GM12878 (cell line): ENCODE measurements at regions not wholly inside any gene's neighbourhood (a gene's known extent, or its start where the extent isn't known, plus 50 kb on each side); places are given as distances from the start of the nearest gene placed in this dataset.

ENCODE experiments used
- ATAC-seq: fragments of 200-7000 bp; cut with Tn5 transposase; 3 replicates; pipeline ENCODE4 v1.9.1; 2020; ENCODE audit warnings: mild to moderate bottlenecking, moderate library complexity
- BruUV-seq: library from RNA; stranded (reverse); fragments of 400-500 nt; replicated peaks from 2 replicates; lab custom pipeline; 2021; lab: Mats Ljungman, UMichigan
- CTCF ChIA-PET: fragments of 300-600 bp; sonication (Branson Sonifier 250); formaldehyde crosslinking; extraction: SDS; loops from one replicate; lab custom pipeline; 2021; ENCODE audit warnings: inconsistent platforms; lab: Yijun Ruan, JAX
- POLR2A ChIA-PET: fragments of 350-600 bp; formaldehyde crosslinking; extraction: SDS; loops from one replicate; lab custom pipeline; 2021; ENCODE audit warnings: inconsistent platforms; lab: Charles Lee
- RAD21 ChIA-PET: fragments of 300-600 bp; sonication (Branson Sonifier 250); formaldehyde crosslinking; loops from one replicate; lab custom pipeline; 2023; ENCODE audit warnings: antibody characterized with exemption; ENCODE audit not compliant: unreplicated experiment; lab: Charles Lee
- SMC1A ChIA-PET: fragments of 300-600 bp; sonication (Branson Sonifier 250); formaldehyde crosslinking; loops from one replicate; lab custom pipeline; 2023; ENCODE audit not compliant: unreplicated experiment, uncharacterized antibody; lab: Charles Lee
- DNase-seq: peaks from one replicate; pipeline ENCODE4 v3.0.0-alpha.2; 2011; ENCODE audit warnings: low read depth, low spot score
- FAIRE-seq: peaks from 3 replicates; lab custom pipeline; 2011; peaks lifted over from hg19 to GRCh38; lab: Jason Lieb, UNC
- H2AFZ ChIP-seq: 2 replicates; pipeline ENCODE4 v1.6.0; 2011; ENCODE audit warnings: low read depth, low read length, control low read depth; ENCODE audit not compliant: control insufficient read depth
- H3K27ac ChIP-seq: 2 replicates; pipeline ENCODE4 v1.5.1; 2011; ENCODE audit warnings: control low read depth; ENCODE audit not compliant: control insufficient read depth, insufficient read depth
- H3K27me3 ChIP-seq, 2 experiments: replicated peaks in 1 of 2; 2 replicates each; pipeline versions ENCODE4 v1.6.0 to v1.6.1; 2011; ENCODE audit warnings: low read length in 1 of 2; ENCODE audit not compliant: control insufficient read depth in 2 of 2, insufficient read depth in 2 of 2
- H3K36me3 ChIP-seq, 2 experiments: 2 replicates each; pipeline ENCODE4 v1.5.1; 2011; ENCODE audit warnings: low read length in 1 of 2; ENCODE audit not compliant: control insufficient read depth in 2 of 2, insufficient read depth in 2 of 2
- H3K4me1 ChIP-seq: 2 replicates; pipeline ENCODE4 v1.6.1; 2011; ENCODE audit warnings: mild to moderate bottlenecking, low read length, moderate library complexity, mixed read lengths; ENCODE audit not compliant: control insufficient read depth, insufficient read depth
- H3K4me2 ChIP-seq: 2 replicates; pipeline ENCODE4 v1.6.0; 2011; ENCODE audit warnings: control low read depth; ENCODE audit not compliant: control insufficient read depth, insufficient read depth
- H3K4me3 ChIP-seq: fragments of 200-600 bp; sonication (generic); 2 replicates; pipeline ENCODE4 v1.5.1; 2016
- H3K79me2 ChIP-seq: 2 replicates; pipeline ENCODE4 v1.6.0; 2011; ENCODE audit warnings: low read length; ENCODE audit not compliant: control insufficient read depth, insufficient read depth
- H3K9ac ChIP-seq: 2 replicates; pipeline ENCODE4 v1.8.0; 2011; ENCODE audit warnings: low read length, control low read depth, mixed read lengths; ENCODE audit not compliant: control insufficient read depth, insufficient read depth
- H3K9me3 ChIP-seq: replicated peaks from 3 replicates; pipeline ENCODE4 v1.5.1; 2011; ENCODE audit warnings: mild to moderate bottlenecking, low read length; ENCODE audit not compliant: control insufficient read depth, insufficient read depth
- H4K20me1 ChIP-seq: 2 replicates; pipeline ENCODE4 v1.6.0; 2011; ENCODE audit not compliant: control insufficient read depth, insufficient read depth
- BCL11A ChIP-seq: IDR thresholded peaks from 2 replicates; pipeline ENCODE4 v1.6.1; 2011; ENCODE audit warnings: low read depth, low read length
- BRCA1 ChIP-seq: IDR thresholded peaks from 2 replicates; pipeline ENCODE4 v1.6.1; 2011; ENCODE audit warnings: low read depth, low read length, improper control_type of control experiment
- CREB1 ChIP-seq: IDR thresholded peaks from 2 replicates; pipeline ENCODE4 v1.6.1; 2012; ENCODE audit warnings: low read depth, mild to moderate bottlenecking, inconsistent platforms
- KDM1A ChIP-seq: fragments of 200-600 bp; sonication (generic); IDR thresholded peaks from 2 replicates; pipeline ENCODE4 v1.6.1; 2016; ENCODE audit warnings: borderline replicate concordance
- KLF5 ChIP-seq: fragments of 450-650 bp; IDR thresholded peaks from 2 replicates; pipeline ENCODE4 v1.6.1; 2014; ENCODE audit warnings: mild to moderate bottlenecking; ENCODE audit not compliant: partially characterized antibody
- NR2F1 ChIP-seq: fragments of 450-650 bp; conservative IDR thresholded peaks from 2 replicates; pipeline ENCODE4 v1.6.1; 2017; ENCODE audit warnings: mild to moderate bottlenecking
- PBX3 ChIP-seq: IDR thresholded peaks from 2 replicates; pipeline ENCODE4 v1.6.1; 2011; ENCODE audit warnings: mild to moderate bottlenecking, low read depth, low read length, moderate library complexity; ENCODE audit not compliant: insufficient replicate concordance
- PML ChIP-seq: IDR thresholded peaks from 2 replicates; pipeline ENCODE4 v1.6.1; 2012; ENCODE audit warnings: low read length, inconsistent platforms
- RFX5 ChIP-seq: IDR thresholded peaks from 2 replicates; pipeline ENCODE4 v1.6.1; 2011; ENCODE audit warnings: low read depth, low read length, improper control_type of control experiment
- RUNX3 ChIP-seq: IDR thresholded peaks from 2 replicates; pipeline ENCODE4 v1.6.1; 2012; ENCODE audit warnings: low read length, inconsistent platforms
- SREBF2 ChIP-seq: IDR thresholded peaks from 2 replicates; pipeline ENCODE4 v1.6.1; 2012; ENCODE audit warnings: mild to moderate bottlenecking, low read length
- STAT3 ChIP-seq: IDR thresholded peaks from 2 replicates; pipeline ENCODE4 v1.6.1; 2011; ENCODE audit warnings: low read depth, low read length, improper control_type of control experiment
- SUZ12 ChIP-seq: fragments of 200-600 bp; sonication (generic); IDR thresholded peaks from one replicate; pipeline ENCODE4 v1.6.1; 2018; ENCODE audit warnings: antibody characterized with exemption, mild to moderate bottlenecking; ENCODE audit not compliant: unreplicated experiment
- TCF7 ChIP-seq: IDR thresholded peaks from 2 replicates; pipeline ENCODE4 v1.6.1; 2014; ENCODE audit warnings: antibody characterized with exemption, borderline replicate concordance
- ZNF217 ChIP-seq: fragments of 450-650 bp; IDR thresholded peaks from 2 replicates; pipeline ENCODE4 v1.6.1; 2017; ENCODE audit warnings: antibody characterized with exemption, mild to moderate bottlenecking
- ZNF622 ChIP-seq: fragments of 450-650 bp; IDR thresholded peaks from 2 replicates; pipeline ENCODE4 v1.6.1; 2017; ENCODE audit warnings: mild to moderate bottlenecking, inconsistent platforms
- WGBS: methylation state at CpG from one replicate; pipeline ENCODE4 v1.1.6; 2016; ENCODE audit warnings: low lambda C conversion rate; ENCODE audit not compliant: insufficient replicate concordance, insufficient coverage; ENCODE audit errors: missing lambda C conversion rate; 5-methylcytosine and 5-hydroxymethylcytosine counted together
- in situ Hi-C: fragments of 300-500 bp; cut with MboI; formaldehyde crosslinking; loops from 9 replicates; pipeline ENCODE4 v1.14.3; 2018; ENCODE audit warnings: mixed read lengths
- intact Hi-C: fragments of 100-400 bp; cut with micrococcal nuclease; formaldehyde crosslinking; loops from one replicate; pipeline ENCODE4 v1.14.2; 2022; ENCODE audit not compliant: unreplicated experiment

GRCh38 chr12:24756479-24757024 is 192.3 kb downstream of the BCAT1 start (continued):
- TF ChIP-seq BCL11A: no peak
- TF ChIP-seq RFX5: no peak
- no peak for TF ChIP-seq CREB1
- no peak for TF ChIP-seq STAT3

GRCh38 chr12:24754690-24755638 is 193.9 kb downstream of the BCAT1 start:
- DNase-seq (no peak), ATAC-seq (no peak), FAIRE-seq (no peak)
- Histone ChIP-seq H3K36me3 (no peaks in the 10 kb centered on the region), H3K4me2 (no peak overlapping the region), H3K9ac (no peak overlapping the region), H3K4me3 (no peak overlapping the region), H2AFZ (no peak overlapping the region), H3K4me1 (no peaks in the 10 kb centered on the region), H4K20me1 (no peaks in the 10 kb centered on the region), H3K79me2 (no peaks in the 10 kb centered on the region), H3K27me3 (peaks cover 0 to 4% of the 10 kb centered on the region in 2 experiments; a peak in 2 of 4 replicates), H3K27ac (no peak overlapping the region), H3K9me3 (no peaks in the 10 kb centered on the region)
- in situ Hi-C loops (no loop called here), intact Hi-C loops (no loop called here)
- TF ChIP-seq PML (no peak), RUNX3 (no peak), PBX3 (no peak), SUZ12 (no peak), NR2F1 (no peak), SREBF2 (no peak), KLF5 (no peak), TCF7 (no peak), BRCA1 (no peak), ZNF622 (no peak), KDM1A (no peak), ZNF217 (no peak)
- 27% methylated on average over 7 of the region's 7 CpGs for WGBS
- BruUV-seq: no TSS peak
- ChIA-PET CTCF (no interaction called here), RAD21 (no interaction called here), SMC1A (no interaction called here), POLR2A (no interaction called here)
